ENCODE measurements at regions not wholly inside any gene's neighbourhood (a gene's known extent, or its start where the extent isn't known, plus 50 kb on each side); places are given as distances from the start of the nearest gene placed in this dataset.

- Histone ChIP-seq H3K4me2 (ENCODE audit: low read depth, low read length, poor library complexity, severe bottlenecking) (no peak overlapping the region), H2AFZ (ENCODE audit: low read length) (no peak overlapping the region), H3K4me3 (ENCODE audit: low read length, poor library complexity, severe bottlenecking) (no peak overlapping the region), H3K36me3 (ENCODE audit: insufficient read depth, low read length) (no peaks in the 10 kb centered on the region), H3K9me2 (replicated peaks; ENCODE audit: low read depth, low read length) (no peaks in the 10 kb centered on the region), H3K9ac (ENCODE audit: low read depth, low read length, poor library complexity, severe bottlenecking) (no peak overlapping the region), H3K9me3 (ENCODE audit: insufficient read depth, low read depth, low read length) (no peaks in the 10 kb centered on the region), H3K79me2 (ENCODE audit: insufficient read depth, low read length) (no peaks in the 10 kb centered on the region), H3F3A (ENCODE audit: low read depth) (no peaks in the 10 kb centered on the region), H3K27me3 (ENCODE audit: insufficient read depth, low read length, poor library complexity, severe bottlenecking) (no peaks in the 10 kb centered on the region), H3K4me1 (ENCODE audit: insufficient read depth, low read length, poor library complexity, severe bottlenecking) (no peaks in the 10 kb centered on the region), H4K20me1 (ENCODE audit: insufficient read depth, low read length, poor library complexity, severe bottlenecking) (no peaks in the 10 kb centered on the region)
- TF ChIP-seq CTCF (conservative IDR thresholded peaks at IDR 0.05; ENCODE audit: low read length) (no peak), EZH2phosphoT487 (IDR thresholded peaks at IDR 0.05; ENCODE audit: borderline replicate concordance) (no peak)
Measured at GRCh38 chr7:131633342-131633843, 77.0 kb upstream of the PODXL start.

GRCh38 chr7:131630427-131630826 is 74.0 kb upstream of the PODXL start:
- Histone ChIP-seq H3K79me2 (ENCODE audit: insufficient read depth, low read length) (no peaks in the 10 kb centered on the region), H3K9me3 (ENCODE audit: insufficient read depth, low read depth, low read length) (no peaks in the 10 kb centered on the region), H3F3A (ENCODE audit: low read depth) (no peaks in the 10 kb centered on the region), H3K4me3 (ENCODE audit: low read length, poor library complexity, severe bottlenecking) (no peak overlapping the region), H3K9ac (ENCODE audit: low read depth, low read length, poor library complexity, severe bottlenecking) (no peak overlapping the region), H3K27me3 (ENCODE audit: insufficient read depth, low read length, poor library complexity, severe bottlenecking) (no peaks in the 10 kb centered on the region), H3K4me1 (ENCODE audit: insufficient read depth, low read length, poor library complexity, severe bottlenecking) (no peaks in the 10 kb centered on the region), H3K4me2 (ENCODE audit: low read depth, low read length, poor library complexity, severe bottlenecking) (no peak overlapping the region), H3K9me2 (replicated peaks; ENCODE audit: low read depth, low read length) (no peaks in the 10 kb centered on the region), H3K36me3 (ENCODE audit: insufficient read depth, low read length) (no peaks in the 10 kb centered on the region), H4K20me1 (ENCODE audit: insufficient read depth, low read length, poor library complexity, severe bottlenecking) (no peaks in the 10 kb centered on the region), H2AFZ (ENCODE audit: low read length) (no peak overlapping the region)
- no peak for TF ChIP-seq CTCF (conservative IDR thresholded peaks at IDR 0.05; ENCODE audit: low read length)
- TF ChIP-seq EZH2phosphoT487 (IDR thresholded peaks at IDR 0.05; ENCODE audit: borderline replicate concordance) = no peak

- H3K9ac ChIP-seq (ENCODE audit: low read depth, low read length, poor library complexity, severe bottlenecking) = no peak overlapping the region
- H3K36me3 ChIP-seq (ENCODE audit: insufficient read depth, low read length) = no peaks in the 10 kb centered on the region
- TF ChIP-seq CTCF (conservative IDR thresholded peaks at IDR 0.05; ENCODE audit: low read length) (no peak), EZH2phosphoT487 (IDR thresholded peaks at IDR 0.05; ENCODE audit: borderline replicate concordance) (no peak)
- H3K79me2 ChIP-seq (ENCODE audit: insufficient read depth, low read length) = no peaks in the 10 kb centered on the region
- no peaks in the 10 kb centered on the region for H4K20me1 ChIP-seq (ENCODE audit: insufficient read depth, low read length, poor library complexity, severe bottlenecking)
- H2AFZ ChIP-seq (ENCODE audit: low read length) = no peak overlapping the region
- H3F3A ChIP-seq (ENCODE audit: low read depth) = no peaks in the 10 kb centered on the region
- H3K4me1 ChIP-seq (ENCODE audit: insufficient read depth, low read length, poor library complexity, severe bottlenecking) = no peaks in the 10 kb centered on the region
- no peaks in the 10 kb centered on the region for H3K9me3 ChIP-seq (ENCODE audit: insufficient read depth, low read depth, low read length)
- H3K4me3 ChIP-seq (ENCODE audit: low read length, poor library complexity, severe bottlenecking) = no peak overlapping the region
- H3K9me2 ChIP-seq (replicated peaks; ENCODE audit: low read depth, low read length) = no peaks in the 10 kb centered on the region
- H3K27me3 ChIP-seq (ENCODE audit: insufficient read depth, low read length, poor library complexity, severe bottlenecking) = no peaks in the 10 kb centered on the region
- H3K4me2 ChIP-seq (ENCODE audit: low read depth, low read length, poor library complexity, severe bottlenecking) = no peak overlapping the region
Measured at GRCh38 chr7:131629217-131629882, 72.9 kb upstream of the PODXL start.
